CD4-positive, alpha-beta T cell treated with Interleukin-21 for 1 hour (primary cell): ENCODE measurements at regions not wholly inside any gene's neighbourhood (a gene's known extent, or its start where the extent isn't known, plus 50 kb on each side); places are given as distances from the start of the nearest gene placed in this dataset.
"Not testable (repeated sequence)": the region's sequence is repeated elsewhere in the genome, so short reads cannot be mapped to it uniquely, and the experiment has no call there.

ENCODE experiments used
- DNase-seq: peaks from one replicate; pipeline ENCODE4 v3.0.0-alpha.2; 2020

DNA sequence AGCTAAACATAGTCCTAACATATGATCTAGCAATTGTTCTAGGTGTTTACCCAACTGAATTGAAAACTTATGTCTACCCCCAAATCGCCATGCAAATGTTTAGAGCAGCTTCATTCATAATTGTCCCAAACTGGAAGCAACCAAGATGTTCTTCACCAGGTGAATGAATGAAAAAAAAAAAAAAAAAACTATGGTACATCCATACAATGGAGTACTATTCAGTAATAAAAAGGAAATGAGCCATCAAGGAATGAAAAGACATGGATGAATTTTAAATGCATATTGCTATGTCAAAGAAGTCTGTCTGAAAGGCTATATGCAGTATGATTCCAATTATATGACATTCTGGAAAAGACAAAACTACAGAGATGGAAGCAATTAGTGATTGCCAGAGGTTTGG is 98.6 kb upstream of the ITPRID2 start:
- no peak for DNase-seq

DNA sequence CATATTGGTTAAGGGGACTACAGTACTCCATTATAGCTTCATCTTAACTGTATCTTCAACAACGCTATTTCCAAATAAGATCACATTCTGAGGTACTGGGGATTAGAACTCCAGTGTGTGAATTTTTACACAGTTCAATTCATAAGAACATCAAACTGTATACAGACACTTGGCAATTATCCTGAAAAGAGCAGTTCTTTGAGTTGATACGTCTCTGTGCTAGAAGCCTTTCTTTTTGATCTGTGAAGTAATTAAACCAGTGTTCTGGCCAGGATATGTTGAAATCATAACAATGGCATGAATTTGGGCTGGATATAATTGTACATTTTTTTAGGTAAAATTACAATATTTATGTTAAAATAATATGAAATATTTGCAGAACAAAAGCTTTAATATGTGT is 93.5 kb upstream of the ITPRID2 start:
- no peak for DNase-seq

DNA sequence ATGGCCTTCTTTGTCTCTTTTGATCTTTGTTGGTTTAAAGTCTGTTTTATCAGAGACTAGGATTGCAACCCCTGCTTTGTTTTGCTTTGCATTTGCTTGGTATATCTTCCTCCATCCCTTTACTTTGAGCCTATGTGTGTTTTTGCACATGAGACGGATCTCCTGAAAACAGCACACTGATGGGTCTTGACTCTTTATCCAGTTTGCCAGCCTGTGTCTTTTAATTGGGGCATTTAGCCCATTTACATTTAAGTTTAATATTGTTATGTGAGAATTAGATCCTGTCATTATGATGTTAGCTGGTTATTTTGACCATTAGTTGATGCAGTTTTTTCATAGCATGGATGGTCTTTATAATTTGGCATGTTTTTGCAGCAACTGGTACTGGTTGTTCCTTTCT is 89.2 kb upstream of the ITPRID2 start:
- not testable (repeated sequence) for DNase-seq

DNA sequence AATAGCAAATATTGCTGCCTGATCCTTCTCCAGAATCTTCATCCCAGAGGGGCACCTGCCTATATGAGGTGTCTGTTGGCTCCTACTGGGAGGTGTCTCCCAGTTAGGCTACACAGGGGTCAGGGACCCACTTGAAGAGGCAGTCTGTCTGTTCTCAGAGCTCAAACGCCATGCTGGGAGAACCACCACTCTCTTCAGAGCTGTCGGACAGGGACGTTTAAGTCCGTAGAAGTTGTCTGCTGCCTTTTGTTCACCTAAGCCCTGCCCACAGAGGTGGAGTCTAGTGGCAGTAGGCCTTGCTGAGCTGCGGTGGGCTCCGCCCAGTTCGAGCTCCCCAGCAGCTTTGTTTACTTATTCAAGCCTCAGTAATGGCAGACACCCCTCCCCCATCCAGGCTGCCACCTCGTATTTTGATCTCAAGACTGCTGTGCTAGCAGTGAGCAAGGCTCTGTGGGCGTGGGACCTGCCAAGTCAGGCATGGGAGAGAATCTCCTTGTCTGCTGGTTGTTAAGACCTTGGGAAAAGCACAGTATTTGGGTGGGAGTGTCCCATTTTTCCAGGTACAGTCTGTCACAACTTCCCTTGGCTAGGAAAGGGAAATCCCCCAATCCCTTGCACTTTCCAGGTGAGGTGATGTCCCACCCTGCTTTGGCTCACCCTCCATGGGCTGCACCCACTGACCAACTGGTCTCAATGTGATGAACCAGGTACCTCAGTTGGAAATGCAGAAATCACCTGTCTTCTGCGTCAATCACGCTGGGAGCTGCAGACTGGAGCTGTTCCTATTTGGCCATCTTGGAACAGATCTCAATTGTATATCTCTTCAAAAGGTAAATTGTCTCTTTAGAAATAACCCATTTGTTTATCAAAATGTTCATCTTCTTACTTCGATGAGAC is 87.4 kb upstream of the ITPRID2 start:
- DNase-seq: not testable (repeated sequence)

DNA sequence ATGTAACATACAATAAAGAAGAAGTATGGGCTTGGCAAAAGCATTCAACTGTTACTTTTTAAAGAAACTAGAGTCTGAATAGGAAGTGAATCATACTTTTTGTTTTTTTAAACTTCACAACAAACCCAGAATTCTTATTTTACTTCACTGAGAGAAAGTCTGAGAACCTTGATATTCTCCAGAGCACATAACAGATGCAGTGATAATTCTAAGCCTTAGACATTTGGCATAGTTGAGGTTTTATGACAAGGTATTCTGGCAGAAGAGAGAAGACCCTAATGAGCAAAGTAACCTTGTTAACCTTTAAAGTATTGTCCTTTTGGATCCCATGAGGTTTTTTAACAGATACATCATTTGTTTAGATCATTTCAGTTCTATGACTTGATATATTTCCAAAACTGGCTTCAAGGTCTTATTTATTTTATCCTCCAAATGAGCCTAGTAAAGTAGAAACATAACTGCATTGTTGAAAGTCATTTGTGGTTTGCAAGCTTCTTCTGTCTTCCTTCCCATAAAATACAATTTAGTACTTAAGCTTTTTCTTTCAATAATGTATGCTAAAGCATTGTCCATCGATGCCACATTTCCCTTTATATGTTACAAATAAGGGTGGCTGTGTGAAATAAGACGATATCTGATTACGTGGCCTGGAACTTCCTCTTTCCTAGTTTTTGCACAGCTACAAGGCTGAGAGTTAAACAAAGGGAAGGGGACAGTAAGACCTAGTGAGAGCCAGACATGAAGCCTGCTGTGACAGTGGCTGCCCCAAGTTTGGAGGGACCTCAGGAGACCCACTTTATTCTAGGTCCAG is 86.1 kb upstream of the ITPRID2 start:
- no peak for DNase-seq

DNA sequence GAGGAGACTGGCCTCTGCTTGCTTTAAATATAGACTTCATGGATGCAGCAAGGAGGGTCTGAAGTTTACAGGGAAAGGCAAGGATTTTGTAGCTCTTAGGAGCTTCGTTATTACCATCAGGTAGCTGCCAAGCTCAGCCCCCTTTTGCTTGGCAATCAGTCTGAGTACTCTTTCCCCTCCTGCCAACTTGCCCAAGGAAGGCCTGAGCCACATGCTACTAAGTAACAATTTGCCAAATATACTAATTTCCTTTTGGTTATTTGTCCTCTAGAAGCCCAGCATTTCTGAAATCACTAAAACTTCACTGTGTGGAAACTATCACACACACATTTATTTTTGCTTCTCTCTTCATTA is 85.5 kb upstream of the ITPRID2 start:
- DNase-seq: no peak

DNA sequence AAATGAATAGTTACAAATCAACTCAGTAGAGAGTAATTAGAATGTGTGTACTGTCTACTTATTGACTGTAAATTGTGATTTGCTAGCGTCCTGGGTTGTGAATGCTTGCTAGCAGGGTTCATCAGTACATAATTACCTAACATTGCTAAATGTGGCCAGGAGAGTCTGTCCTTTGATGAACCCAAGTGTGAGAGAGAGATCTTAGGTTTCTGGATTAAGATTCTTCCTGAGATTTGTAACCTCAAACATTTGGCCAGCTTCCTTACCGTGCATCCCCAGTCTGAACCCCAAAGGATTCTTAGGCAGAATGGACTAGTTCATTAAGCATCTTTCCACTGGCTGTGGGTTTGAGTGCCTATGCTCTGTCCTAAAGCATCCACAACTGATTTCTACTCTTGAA is 84.0 kb upstream of the ITPRID2 start:
- DNase-seq: no peak

DNA sequence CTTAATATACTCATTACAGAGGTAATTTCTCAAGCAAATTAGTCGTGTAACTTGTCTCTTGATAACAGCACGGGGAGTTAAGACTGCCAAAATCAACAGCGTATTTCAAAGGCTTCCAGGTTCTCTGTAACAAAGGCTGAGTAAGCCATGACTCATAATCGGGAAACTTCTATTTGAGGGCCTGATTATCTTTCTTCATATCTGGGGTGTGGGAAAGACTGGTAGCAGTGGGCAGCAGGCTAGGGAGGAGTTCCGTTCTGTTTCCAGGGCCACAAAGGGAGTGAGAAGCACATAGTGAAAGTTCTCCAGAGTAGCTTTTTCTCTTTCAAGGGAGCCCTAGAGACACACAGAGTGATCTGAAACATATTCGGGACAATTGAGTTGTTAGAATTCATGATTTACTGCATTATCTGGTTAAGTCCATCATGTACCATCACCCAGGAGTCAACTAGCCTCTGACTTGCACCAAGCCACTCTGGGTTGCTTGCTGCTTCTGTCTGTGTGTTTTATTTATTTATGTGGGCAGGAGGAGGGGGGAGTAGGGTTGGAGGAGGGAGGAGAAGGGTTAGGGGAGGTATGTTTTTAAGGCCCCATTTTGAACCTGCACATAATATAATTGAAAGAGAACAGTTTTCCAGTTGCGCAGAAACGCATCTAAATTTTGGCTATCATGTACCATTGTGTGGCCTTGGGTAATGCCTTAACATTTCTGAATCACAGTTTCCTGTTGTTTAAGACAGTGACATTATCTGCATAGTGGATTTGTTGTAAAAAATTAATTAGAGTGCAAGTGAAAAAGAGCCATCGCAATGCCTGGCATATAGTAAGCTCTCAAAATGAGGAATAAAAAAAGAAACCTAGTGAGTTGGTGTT is 80.5 kb upstream of the ITPRID2 start:
- DNase-seq: no peak

DNA sequence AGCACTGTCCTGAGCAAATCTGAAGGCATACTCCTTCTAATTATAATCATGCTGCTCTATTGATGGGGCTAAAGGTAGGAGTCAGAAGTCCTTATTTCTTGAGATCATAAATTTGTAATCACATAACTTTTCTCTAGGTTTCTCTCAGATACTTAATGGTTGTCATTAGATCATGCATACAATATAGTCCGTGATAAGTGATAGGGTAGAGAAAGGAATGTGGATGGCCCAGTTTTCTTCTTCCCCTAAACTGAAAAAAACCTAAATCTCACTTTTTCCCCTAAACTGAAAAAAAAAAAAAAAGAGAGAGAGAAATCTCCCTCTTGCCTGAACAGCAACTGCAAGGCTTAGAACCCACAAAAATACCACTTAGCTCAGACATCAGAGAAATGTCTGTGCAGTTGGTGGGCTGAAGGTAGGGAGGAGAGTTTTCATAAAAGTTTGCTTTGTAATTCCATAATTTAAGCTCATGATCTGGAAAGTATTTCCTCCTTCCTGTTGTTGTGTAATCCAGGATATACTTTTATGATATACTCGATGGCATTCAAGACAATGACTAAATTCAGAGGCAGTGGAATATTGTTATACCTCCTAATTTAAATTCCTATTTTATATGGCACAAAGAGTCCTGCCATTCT is 79.3 kb upstream of the ITPRID2 start:
- no peak for DNase-seq

DNA sequence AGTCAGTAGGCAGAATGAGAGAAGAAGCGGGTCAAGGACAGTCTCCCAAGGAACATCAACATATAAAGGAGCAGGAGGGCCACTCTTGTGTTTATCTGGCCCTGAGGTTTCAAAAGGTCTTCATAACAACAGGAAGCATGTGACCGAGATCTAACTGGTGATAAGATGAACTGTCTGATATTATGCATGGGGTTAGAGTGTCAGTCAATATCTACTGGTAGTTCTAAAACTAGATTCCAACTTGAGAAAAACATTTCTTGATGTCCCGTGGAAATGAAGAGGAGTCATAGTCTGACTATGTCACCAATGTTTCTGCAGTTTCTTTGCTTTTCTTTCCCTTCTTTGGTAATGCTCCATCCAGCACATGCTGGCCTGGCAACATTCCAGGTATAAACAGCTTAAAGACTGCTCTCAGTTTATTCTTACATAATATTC is 77.5 kb upstream of the ITPRID2 start:
- no peak for DNase-seq

DNA sequence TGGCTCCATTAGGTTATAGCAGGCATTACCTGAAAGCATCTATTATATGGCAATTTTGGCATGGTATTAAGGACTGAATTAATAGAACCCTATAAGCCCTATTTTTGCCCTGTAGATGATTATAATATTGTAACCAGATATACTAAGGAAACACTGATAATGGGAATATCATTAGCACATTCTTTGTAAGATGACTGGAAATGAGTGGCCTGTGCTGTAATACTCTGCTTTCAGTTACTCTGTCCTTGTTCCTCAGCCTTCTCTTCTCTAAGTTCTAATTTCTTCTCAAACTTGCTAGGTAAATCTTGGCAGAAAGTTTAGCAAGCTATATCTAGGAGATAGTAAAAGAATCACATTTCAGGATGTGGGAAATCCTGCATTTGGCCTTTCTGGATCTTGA is 74.0 kb upstream of the ITPRID2 start:
- no peak for DNase-seq

DNA sequence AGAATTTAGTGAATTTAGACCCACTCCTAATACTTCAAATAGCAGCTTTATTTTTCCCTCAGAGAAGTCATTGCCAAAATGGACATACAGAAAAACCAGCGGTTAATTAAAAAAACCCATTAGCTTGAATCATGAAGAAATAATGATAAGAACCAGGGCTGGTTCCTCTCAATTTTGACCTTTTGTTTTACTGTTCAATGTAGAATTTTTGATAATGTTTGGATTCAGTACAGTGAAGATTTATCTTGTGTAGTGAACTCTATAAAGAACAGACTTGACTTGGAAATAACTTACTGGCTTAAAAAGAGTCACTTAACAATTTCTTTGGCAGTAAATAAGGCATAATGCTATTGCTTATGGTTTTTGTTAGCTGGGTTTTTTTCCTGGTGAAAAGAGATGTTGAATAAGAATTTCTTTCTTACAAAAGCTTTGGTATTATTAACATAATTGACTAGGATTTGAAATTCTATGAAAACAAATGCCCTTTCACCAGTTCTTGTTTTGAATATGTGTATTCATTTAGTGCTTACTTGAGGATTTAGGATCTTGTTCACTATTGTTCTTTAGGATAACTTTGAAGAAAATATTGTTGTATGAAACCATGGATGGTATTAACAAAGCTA is 73.4 kb upstream of the ITPRID2 start:
- no peak for DNase-seq

DNA sequence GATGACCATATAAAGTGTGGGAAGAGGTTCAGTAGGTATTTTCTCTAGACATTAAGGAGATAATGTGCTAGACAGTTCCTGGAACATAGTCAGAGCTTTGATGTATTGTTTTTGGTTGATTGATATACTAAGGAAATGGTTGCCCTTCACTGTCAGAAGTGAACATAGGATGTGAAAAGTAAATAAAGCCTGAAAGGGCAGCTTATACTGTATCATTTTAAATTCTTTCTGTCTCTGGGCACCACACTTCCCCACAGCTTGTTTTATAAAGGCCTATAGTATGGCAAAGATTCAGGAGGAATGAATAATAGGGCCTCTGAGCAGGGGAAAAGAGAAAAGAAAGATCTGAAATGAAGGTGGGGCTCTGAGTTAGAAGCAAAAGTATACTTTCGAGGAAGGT is 72.7 kb upstream of the ITPRID2 start:
- DNase-seq: no peak

DNA sequence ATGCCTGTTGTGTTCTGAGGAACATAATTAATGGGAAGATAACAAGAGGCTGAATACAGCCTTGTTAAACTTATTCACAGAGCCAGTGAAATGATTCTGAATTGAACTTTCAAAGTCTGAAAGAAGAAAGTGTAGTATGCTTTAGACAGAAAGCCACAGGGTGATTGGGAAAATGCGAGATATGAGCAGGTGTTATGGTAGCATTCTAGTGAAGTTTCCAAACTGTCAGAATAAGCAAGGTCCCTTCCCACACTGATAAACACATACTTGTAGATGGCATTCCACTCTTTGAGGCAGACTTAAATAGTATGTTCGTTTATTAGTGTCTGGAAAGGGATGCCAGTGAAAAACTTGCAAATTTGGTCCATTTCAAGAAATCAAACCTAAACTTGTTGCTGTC is 70.5 kb upstream of the ITPRID2 start:
- no peak for DNase-seq

DNA sequence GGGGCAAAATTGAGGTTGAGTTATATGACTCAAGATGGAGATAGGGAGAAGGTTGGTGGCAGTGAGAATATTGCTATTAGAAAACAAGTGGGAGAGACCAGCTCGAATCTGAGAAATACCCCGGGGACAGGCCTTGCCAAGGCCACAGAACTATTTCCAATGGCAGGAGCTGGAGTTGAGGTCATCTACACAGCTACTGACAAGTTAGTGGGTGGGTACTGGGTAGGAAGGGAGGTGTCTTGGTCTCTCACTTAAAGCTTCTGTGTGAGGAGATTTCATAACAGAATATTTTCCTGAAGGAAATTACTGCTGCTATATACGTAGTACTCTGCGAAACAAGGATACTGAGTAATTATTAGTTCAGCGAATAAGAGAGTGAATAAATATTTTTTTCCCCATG is 69.4 kb upstream of the ITPRID2 start:
- no peak for DNase-seq

DNA sequence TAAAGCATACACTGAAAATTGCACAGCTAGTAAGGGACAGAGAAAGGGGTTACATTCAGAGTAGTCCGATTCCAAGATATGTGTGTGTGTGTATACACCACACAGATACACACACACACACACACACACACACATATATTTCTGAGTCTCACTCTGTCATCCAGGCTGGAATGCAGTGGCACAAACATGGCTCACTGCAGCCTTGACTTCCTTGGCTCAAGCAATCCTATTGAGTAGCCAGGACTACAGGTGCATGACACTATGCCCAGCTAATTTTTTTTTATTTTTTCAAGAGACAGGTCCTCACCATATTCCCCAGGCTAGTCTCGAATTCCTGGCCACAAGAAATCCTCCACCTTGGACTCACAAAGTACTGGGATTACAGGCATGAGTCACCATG is 68.1 kb upstream of the ITPRID2 start:
- DNase-seq: no peak

DNA sequence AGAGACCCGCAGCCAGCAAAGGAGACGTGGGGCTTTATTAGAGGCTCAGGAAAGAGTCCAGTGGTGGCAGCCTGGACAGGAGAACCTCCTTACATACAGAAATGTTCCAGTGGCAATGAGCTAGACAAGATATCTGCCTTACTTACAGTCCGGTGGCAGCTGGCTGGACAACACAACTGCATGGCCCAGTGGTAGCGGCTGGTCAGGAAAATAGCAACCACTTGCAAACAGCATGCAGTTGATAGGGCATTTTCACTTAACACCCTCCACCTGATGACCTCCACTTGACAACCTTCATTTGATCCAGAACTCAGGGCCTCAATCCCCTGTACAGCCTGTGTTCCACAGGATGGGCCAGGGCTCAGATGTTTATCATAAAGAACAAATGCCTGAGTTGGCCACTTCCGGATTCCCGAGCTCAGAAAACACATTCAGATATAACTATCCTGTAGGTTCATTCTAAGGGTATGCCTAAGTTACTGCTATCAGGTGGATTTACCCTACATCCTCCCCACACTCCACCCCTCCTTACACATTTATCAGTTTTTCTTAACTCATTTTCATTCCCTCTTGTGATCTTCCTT is 63.3 kb upstream of the ITPRID2 start:
- DNase-seq: no peak

DNA sequence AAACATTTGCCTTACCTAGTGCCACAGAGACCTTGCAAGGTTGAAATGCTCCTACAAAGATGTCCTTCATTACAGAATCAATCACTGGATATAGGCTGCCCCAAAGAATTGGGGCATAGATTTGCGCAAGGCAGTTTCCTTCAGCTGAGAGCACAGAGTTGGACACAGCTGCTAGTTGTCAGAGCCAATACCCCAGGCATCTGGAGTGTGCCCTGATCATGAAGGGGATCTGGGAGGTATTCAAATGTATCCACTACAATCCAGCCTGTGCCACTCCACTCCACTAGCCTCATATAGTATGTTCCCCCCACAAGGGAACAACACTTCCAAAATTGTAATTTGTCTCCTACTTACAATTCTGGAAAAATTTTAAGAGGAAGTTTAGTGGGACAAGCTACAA is 62.3 kb upstream of the ITPRID2 start:
- no peak for DNase-seq

DNA sequence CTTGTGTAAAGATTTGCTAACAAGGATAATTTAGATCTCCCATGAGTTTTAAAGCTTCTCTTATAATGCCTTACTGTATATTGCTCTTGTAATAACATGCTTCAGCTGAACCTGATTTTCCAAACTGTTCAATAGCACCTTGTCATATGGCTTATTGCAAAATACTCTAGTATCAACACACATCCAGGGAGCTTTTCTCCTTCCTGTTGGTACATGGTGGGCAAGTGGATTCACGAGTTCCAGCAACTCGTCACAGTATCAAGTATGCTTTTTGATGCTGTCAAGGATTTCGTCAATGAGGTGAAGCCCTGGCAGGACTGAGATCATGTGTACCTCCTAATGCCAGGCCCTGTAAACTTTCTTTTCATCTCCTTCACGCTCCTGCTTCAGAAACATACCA is 59.5 kb upstream of the ITPRID2 start:
- DNase-seq: no peak

DNA sequence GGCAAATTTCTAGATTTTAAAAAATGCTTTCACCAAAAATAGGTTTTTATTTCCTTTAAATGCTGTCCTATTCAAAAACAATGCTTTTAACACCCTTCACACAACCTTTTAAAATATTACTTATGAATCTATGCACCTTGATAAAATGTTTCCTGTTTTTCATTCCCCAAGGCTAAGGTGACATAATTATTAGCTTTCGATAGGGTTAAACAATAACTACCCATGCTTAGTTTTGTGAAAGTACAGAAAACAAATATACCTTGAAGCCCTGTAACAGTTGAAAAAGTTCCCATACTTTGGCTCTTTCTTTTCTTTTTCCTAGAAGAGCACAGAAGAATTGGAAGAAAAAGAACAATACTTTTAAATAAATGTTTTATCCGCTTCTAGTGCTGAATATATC is 54.9 kb upstream of the ITPRID2 start:
- no peak for DNase-seq

DNA sequence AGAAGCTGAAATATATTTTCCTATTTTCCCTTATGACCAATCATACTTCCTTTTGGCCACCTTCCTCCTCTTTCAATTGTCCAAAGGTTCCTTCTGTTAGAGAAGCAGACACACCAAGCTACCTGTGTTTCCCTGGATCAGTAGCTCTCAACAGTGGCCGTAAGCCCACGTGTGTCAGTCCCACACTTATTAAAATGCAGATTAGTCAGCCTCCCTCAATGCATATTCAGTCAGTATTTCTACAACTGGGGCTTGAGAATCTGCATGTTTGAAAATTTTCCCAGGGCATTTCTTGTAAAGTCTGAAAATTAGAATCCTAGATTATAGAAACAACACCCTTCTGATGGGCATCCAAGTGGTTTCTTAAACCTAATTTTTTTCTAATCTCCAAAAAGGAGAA is 54.0 kb upstream of the ITPRID2 start:
- DNase-seq: no peak

DNA sequence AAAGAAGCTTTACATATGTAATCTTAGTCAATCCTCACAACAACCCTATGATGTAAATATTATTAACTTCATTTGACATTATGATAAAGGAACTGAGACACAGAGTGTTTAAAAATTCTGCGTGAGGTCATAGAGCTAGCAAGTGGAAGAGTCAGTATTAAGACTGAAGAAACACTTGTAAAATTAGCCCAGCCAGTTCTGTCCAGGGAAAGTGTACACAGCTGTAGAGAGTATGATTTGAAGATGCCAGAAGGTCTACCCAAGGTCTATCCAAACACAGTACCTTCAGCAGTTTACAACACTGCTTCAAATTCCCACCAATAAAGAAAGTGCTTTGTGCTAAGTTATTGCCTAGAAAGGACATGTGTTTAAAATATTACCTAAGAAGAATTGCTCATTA is 51.7 kb upstream of the ITPRID2 start:
- DNase-seq: no peak
